ENCODE measurements at regions not wholly inside any gene's neighbourhood (a gene's known extent, or its start where the extent isn't known, plus 50 kb on each side); places are given as distances from the start of the nearest gene placed in this dataset.
"Not testable (repeated sequence)": the region's sequence is repeated elsewhere in the genome, so short reads cannot be mapped to it uniquely, and the experiment has no call there.

- no peak for DNase-seq (ENCODE audit: extremely low read depth in 1 of 11, low read depth in 9 of 11, low spot score in 4 of 11)
Measured at GRCh38 chr5:12743582-12743981, 839.3 kb upstream of the CTNND2 start.

- no peak for DNase-seq (ENCODE audit: extremely low read depth in 1 of 11, low read depth in 9 of 11, low spot score in 4 of 11)
Measured at GRCh38 chr5:12730354-12730753, 826.1 kb upstream of the CTNND2 start.

- DNase-seq (ENCODE audit: extremely low read depth in 1 of 11, low read depth in 9 of 11, low spot score in 4 of 11): no peak
Measured at GRCh38 chr5:12716664-12717063, 812.4 kb upstream of the CTNND2 start.

GRCh38 chr5:12707560-12707959 is 803.3 kb upstream of the CTNND2 start:
- DNase-seq (ENCODE audit: extremely low read depth in 1 of 11, low read depth in 9 of 11, low spot score in 4 of 11): no peak

GRCh38 chr5:12704955-12705354 is 800.7 kb upstream of the CTNND2 start:
- no peak for DNase-seq (ENCODE audit: extremely low read depth in 1 of 11, low read depth in 9 of 11, low spot score in 4 of 11)

GRCh38 chr5:12703254-12703653 is 799.0 kb upstream of the CTNND2 start:
- no peak for DNase-seq (ENCODE audit: extremely low read depth in 1 of 11, low read depth in 9 of 11, low spot score in 4 of 11)

- DNase-seq (ENCODE audit: extremely low read depth in 1 of 11, low read depth in 9 of 11, low spot score in 4 of 11): no peak
Measured at GRCh38 chr5:12695651-12696050, 791.4 kb upstream of the CTNND2 start.

GRCh38 chr5:12691330-12691729 is 787.1 kb upstream of the CTNND2 start:
- no peak for DNase-seq (ENCODE audit: extremely low read depth in 1 of 11, low read depth in 9 of 11, low spot score in 4 of 11)

GRCh38 chr5:12690361-12690760 is 786.1 kb upstream of the CTNND2 start:
- no peak for DNase-seq (ENCODE audit: extremely low read depth in 1 of 11, low read depth in 9 of 11, low spot score in 4 of 11)

- no peak for DNase-seq (ENCODE audit: extremely low read depth in 1 of 11, low read depth in 9 of 11, low spot score in 4 of 11)
Measured at GRCh38 chr5:12683249-12683648, 779.0 kb upstream of the CTNND2 start.

- no peak for DNase-seq (ENCODE audit: extremely low read depth in 1 of 11, low read depth in 9 of 11, low spot score in 4 of 11)
Measured at GRCh38 chr5:12679731-12680130, 775.5 kb upstream of the CTNND2 start.

GRCh38 chr5:12675959-12676358 is 771.7 kb upstream of the CTNND2 start:
- no peak for DNase-seq (ENCODE audit: extremely low read depth in 1 of 11, low read depth in 9 of 11, low spot score in 4 of 11)

- no peak for DNase-seq (ENCODE audit: extremely low read depth in 1 of 11, low read depth in 9 of 11, low spot score in 4 of 11)
Measured at GRCh38 chr5:12672141-12672540, 767.9 kb upstream of the CTNND2 start.

GRCh38 chr5:12669326-12669725 is 765.1 kb upstream of the CTNND2 start:
- DNase-seq (ENCODE audit: extremely low read depth in 1 of 11, low read depth in 9 of 11, low spot score in 4 of 11): no peak

- DNase-seq (ENCODE audit: extremely low read depth in 1 of 11, low read depth in 9 of 11, low spot score in 4 of 11): no peak
Measured at GRCh38 chr5:12668564-12668963, 764.3 kb upstream of the CTNND2 start.

- not testable (repeated sequence) for DNase-seq (ENCODE audit: extremely low read depth in 1 of 11, low read depth in 9 of 11, low spot score in 4 of 11)
Measured at GRCh38 chr5:12667818-12668217, 763.6 kb upstream of the CTNND2 start.

GRCh38 chr5:12665772-12666171 is 761.5 kb upstream of the CTNND2 start:
- DNase-seq (ENCODE audit: extremely low read depth in 1 of 11, low read depth in 9 of 11, low spot score in 4 of 11): not testable (repeated sequence)

GRCh38 chr5:12662545-12663314 is 758.5 kb upstream of the CTNND2 start:
- no peak for DNase-seq (ENCODE audit: extremely low read depth in 1 of 11, low read depth in 9 of 11, low spot score in 4 of 11)

- no peak for DNase-seq (ENCODE audit: extremely low read depth in 1 of 11, low read depth in 9 of 11, low spot score in 4 of 11)
Measured at GRCh38 chr5:12661617-12662370, 757.5 kb upstream of the CTNND2 start.

- not testable (repeated sequence) for DNase-seq (ENCODE audit: extremely low read depth in 1 of 11, low read depth in 9 of 11, low spot score in 4 of 11)
Measured at GRCh38 chr5:12660279-12661107, 756.2 kb upstream of the CTNND2 start.

Measured in renal cortex interstitium (tissue), 11 donors.